A673 (cell line): ENCODE measurements at regions not wholly inside any gene's neighbourhood (a gene's known extent, or its start where the extent isn't known, plus 50 kb on each side); places are given as distances from the start of the nearest gene placed in this dataset.

Source experiments
- BruUV-seq: library from RNA; stranded (reverse); fragments of 400-500 nt; replicated peaks from 2 replicates; lab custom pipeline; 2021; lab: Mats Ljungman, UMichigan
- CTCF ChIA-PET: fragments of 300-600 bp; sonication (Branson Sonifier 250); formaldehyde crosslinking; loops from one replicate; lab custom pipeline; 2022; ENCODE audit warnings: antibody characterized with exemption; lab: Charles Lee
- POLR2A ChIA-PET: fragments of 300-600 bp; sonication (Branson Sonifier 250); formaldehyde crosslinking; loops from one replicate; lab custom pipeline; 2022; ENCODE audit warnings: antibody characterized with exemption; ENCODE audit not compliant: low non-redundant PET; lab: Charles Lee
- DNase-seq: peaks from one replicate; pipeline ENCODE4 v3.0.0-alpha.2; 2015; ENCODE audit warnings: low spot score
- H3K27ac ChIP-seq: fragments of 200-600 bp; sonication (generic); 2 replicates; pipeline ENCODE4 v1.5.1; 2016; ENCODE audit warnings: mixed run types, low read depth, mild to moderate bottlenecking, mixed read lengths, antibody characterized with exemption, low read length; ENCODE audit not compliant: poor library complexity, severe bottlenecking
- H3K27me3 ChIP-seq: fragments of 200-600 bp; sonication (generic); replicated peaks from 2 replicates; pipeline ENCODE4 v1.6.1; 2017; ENCODE audit warnings: mixed run types, low read depth, mild to moderate bottlenecking, mixed read lengths, antibody characterized with exemption, low read length; ENCODE audit not compliant: insufficient read depth, poor library complexity
- H3K36me3 ChIP-seq: fragments of 200-600 bp; sonication (generic); 2 replicates; pipeline ENCODE4 v1.6.1; 2016; ENCODE audit warnings: mixed run types, mild to moderate bottlenecking, mixed read lengths, antibody characterized with exemption, low read length; ENCODE audit not compliant: insufficient read depth, poor library complexity, severe bottlenecking
- H3K4me1 ChIP-seq: fragments of 200-600 bp; sonication (generic); 2 replicates; pipeline ENCODE4 v1.6.1; 2017; ENCODE audit warnings: mixed run types, mild to moderate bottlenecking, mixed read lengths, antibody characterized with exemption, low read length; ENCODE audit not compliant: insufficient read depth, poor library complexity, severe bottlenecking
- H3K4me3 ChIP-seq: fragments of 200-600 bp; sonication (generic); 2 replicates; pipeline ENCODE4 v1.5.1; 2016; ENCODE audit warnings: low read depth, mixed run types, mild to moderate bottlenecking, mixed read lengths, low read length; ENCODE audit not compliant: poor library complexity, severe bottlenecking
- H3K9me3 ChIP-seq: fragments of 200-600 bp; sonication (generic); 2 replicates; pipeline ENCODE4 v1.6.1; 2016; ENCODE audit warnings: mixed run types, low read depth, mild to moderate bottlenecking, mixed read lengths, antibody characterized with exemption, low read length; ENCODE audit not compliant: poor library complexity, severe bottlenecking
- EZH2 ChIP-seq: fragments of 200-600 bp; sonication (generic); IDR thresholded peaks from 2 replicates; pipeline ENCODE4 v1.6.1; 2017; ENCODE audit warnings: borderline replicate concordance, low read depth, mild to moderate bottlenecking, mixed read lengths, antibody characterized with exemption, low read length; ENCODE audit not compliant: poor library complexity, severe bottlenecking
- intact Hi-C: fragments of 100-400 bp; cut with micrococcal nuclease; formaldehyde crosslinking; loops from one replicate; pipeline ENCODE4 v1.10.0; 2022; ENCODE audit not compliant: unreplicated experiment
- TF ChIP-seq, protein P1 (sequence below): fragments of 300-800, 200-600 bp; sonication (generic); conservative IDR thresholded peaks from 2 replicates; pipeline ENCODE4 v1.5.1; 2017; ENCODE audit warnings: low read depth, mild to moderate bottlenecking, antibody characterized with exemption, low read length, moderate library complexity, mixed read lengths

DNA sequence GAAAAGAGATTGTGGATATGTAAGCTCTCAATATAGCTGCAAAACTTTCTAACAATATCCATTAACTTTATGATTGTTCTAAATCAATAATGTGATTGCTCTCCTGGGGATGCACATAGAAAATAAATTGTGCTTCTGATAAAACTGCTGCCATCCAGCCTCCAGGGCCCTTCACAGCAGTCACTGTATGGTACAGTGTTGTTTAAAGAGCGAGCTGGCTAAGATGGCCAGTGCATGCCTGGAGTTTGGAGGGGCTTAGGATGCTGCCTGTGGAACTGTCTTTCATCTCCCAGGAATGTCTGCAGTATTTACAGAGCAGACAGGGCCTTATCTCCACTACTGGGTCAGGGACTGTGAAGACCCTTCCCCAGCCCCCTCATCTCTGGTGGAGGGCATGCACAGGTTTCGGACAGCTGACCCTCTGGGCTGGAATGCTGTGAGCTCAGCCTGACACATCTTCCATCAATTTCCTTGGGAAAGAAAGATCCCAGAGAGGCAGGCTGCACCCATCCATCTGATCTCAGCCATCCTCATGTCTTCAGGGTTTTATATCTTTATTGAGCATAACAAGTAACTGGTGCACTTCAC is 137.0 kb downstream of the PLPP3 start:
- intact Hi-C loops = no loop called here
- ChIA-PET POLR2A (no interaction called here), CTCF (no interaction called here)
- H3K27me3 ChIP-seq = no peaks in the 10 kb centered on the region
- H3K9me3 ChIP-seq = no peaks in the 10 kb centered on the region
- no peaks in the 10 kb centered on the region for H3K4me1 ChIP-seq
- TF ChIP-seq, protein P1, sequence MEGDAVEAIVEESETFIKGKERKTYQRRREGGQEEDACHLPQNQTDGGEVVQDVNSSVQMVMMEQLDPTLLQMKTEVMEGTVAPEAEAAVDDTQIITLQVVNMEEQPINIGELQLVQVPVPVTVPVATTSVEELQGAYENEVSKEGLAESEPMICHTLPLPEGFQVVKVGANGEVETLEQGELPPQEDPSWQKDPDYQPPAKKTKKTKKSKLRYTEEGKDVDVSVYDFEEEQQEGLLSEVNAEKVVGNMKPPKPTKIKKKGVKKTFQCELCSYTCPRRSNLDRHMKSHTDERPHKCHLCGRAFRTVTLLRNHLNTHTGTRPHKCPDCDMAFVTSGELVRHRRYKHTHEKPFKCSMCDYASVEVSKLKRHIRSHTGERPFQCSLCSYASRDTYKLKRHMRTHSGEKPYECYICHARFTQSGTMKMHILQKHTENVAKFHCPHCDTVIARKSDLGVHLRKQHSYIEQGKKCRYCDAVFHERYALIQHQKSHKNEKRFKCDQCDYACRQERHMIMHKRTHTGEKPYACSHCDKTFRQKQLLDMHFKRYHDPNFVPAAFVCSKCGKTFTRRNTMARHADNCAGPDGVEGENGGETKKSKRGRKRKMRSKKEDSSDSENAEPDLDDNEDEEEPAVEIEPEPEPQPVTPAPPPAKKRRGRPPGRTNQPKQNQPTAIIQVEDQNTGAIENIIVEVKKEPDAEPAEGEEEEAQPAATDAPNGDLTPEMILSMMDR = no peak
- TF ChIP-seq EZH2 = no peak
- DNase-seq = no peak
- H3K27ac ChIP-seq = no peak overlapping the region
- no peaks in the 10 kb centered on the region for H3K36me3 ChIP-seq
- BruUV-seq = no TSS peak
- no peak overlapping the region for H3K4me3 ChIP-seq

DNA sequence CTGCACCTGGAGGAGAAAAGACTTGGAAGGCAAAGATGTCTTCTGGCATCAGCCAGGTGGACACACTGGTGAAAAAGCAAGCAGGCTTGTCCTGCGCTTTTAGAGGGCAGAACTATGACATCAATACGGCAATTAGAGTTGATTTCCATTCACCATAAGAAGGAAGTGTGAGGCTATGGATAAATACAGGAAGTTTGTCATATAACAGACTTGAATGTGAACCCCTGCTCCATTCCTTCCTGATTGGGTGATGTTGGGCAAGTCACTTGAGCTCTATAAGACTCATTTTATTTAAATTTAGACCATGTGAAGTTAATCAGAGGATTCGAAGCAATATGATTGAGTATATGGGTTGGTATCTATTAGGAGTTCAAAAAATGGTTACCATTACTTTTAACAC is 137.8 kb downstream of the PLPP3 start:
- no TSS peak for BruUV-seq
- Histone ChIP-seq H3K9me3 (no peaks in the 10 kb centered on the region), H3K4me1 (no peaks in the 10 kb centered on the region), H3K4me3 (no peak overlapping the region), H3K27me3 (no peaks in the 10 kb centered on the region), H3K27ac (no peak overlapping the region), H3K36me3 (no peaks in the 10 kb centered on the region)
- CTCF ChIA-PET = no interaction called here
- DNase-seq = no peak
- intact Hi-C loops = no loop called here
- TF ChIP-seq EZH2 = no peak
- TF ChIP-seq, protein P1 = no peak
- POLR2A ChIA-PET = no interaction called here

DNA sequence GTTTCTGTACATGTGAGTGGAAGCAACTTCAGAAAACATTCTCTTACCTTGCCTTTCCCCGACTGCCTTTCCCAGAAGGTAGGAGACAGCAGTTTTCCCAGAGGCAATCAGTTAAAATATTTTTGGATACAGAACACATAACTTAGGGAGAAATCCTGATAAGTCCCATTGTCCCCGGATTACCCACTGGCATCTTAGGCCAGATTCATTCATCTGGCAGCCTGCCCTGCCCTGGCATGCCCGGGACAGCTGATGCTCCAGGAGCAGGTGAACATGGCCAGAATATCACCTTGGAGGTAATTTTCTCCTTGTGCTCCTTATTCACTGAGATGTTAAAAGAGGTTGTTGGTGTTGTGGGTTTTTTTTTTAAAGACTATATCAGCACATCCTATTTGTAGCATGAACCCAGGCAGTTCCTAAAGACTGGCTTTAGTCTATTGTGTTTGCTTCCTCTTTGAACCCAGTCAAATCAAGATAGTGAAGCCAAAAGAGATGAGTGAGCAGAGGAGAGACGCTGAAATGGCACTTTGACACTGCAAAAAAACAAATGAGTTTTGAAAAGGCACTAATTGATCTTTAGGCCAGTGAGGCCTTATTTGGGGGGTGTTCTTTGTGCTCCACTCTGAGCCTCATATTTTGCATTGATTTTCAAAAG is 139.6 kb downstream of the PLPP3 start:
- no peak overlapping the region for H3K4me3 ChIP-seq
- no peaks in the 10 kb centered on the region for H3K27me3 ChIP-seq
- H3K9me3 ChIP-seq = no peaks in the 10 kb centered on the region
- ChIA-PET CTCF (no interaction called here), POLR2A (no interaction called here)
- intact Hi-C loops = no loop called here
- BruUV-seq = no TSS peak
- DNase-seq = no peak
- no peaks in the 10 kb centered on the region for H3K36me3 ChIP-seq
- no peak overlapping the region for H3K27ac ChIP-seq
- H3K4me1 ChIP-seq = no peaks in the 10 kb centered on the region
- TF ChIP-seq, protein P1 = no peak
- no peak for TF ChIP-seq EZH2
